ENCODE measurements at regions not wholly inside any gene's neighbourhood (a gene's known extent, or its start where the extent isn't known, plus 50 kb on each side); places are given as distances from the start of the nearest gene placed in this dataset.

GRCh38 chr6:103140308-103141027 lies 1719.3 kb downstream of the HACE1 start:
- no peaks in the 10 kb centered on the region for H3K36me3 ChIP-seq
- DNase-seq = peak; percentile 61

DNA sequence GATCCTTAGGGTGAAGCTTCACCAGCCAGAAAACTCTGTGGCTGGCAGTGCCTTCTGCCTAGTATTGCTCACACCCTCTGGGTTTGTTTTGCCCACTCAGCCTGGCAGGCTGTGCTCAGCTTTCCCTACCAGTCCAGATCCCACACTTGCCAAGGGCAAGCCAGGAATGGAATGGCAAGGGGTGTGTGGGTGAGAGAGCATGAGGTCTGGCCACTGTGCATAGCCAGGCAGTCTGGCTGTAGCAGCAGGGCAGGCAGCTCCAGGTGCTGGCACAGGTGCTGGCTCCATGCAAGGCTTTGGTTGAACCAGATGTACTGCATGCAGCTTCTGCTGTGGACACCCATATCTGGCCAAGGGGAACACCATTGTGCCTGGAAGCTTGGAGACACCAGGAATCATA lies 1720.3 kb downstream of the HACE1 start:
- DNase-seq = no peak
- Histone ChIP-seq H3K4me3 (no peak overlapping the region), H3K27me3 (no peaks in the 10 kb centered on the region), H3K27ac (no peak overlapping the region), H3K4me1 (no peaks in the 10 kb centered on the region), H3K9me3 (no peaks in the 10 kb centered on the region), H3K36me3 (no peaks in the 10 kb centered on the region)
- TF ChIP-seq EP300 (IDR thresholded peaks at IDR 0.05) = no peak
- no peak for TF ChIP-seq POLR2A (IDR thresholded peaks at IDR 0.05)
- intact Hi-C loops (cut with DNase I) = no loop called here

More at GRCh38 chr6:103140308-103141027, 1719.3 kb downstream of the HACE1 start:
- Histone ChIP-seq H3K27ac (no peak overlapping the region), H3K4me3 (no peak overlapping the region), H3K4me1 (no peaks in the 10 kb centered on the region), H3K27me3 (no peaks in the 10 kb centered on the region), H3K9me3 (no peaks in the 10 kb centered on the region)
- intact Hi-C loops (cut with DNase I) = no loop called here
- TF ChIP-seq, protein P1, sequence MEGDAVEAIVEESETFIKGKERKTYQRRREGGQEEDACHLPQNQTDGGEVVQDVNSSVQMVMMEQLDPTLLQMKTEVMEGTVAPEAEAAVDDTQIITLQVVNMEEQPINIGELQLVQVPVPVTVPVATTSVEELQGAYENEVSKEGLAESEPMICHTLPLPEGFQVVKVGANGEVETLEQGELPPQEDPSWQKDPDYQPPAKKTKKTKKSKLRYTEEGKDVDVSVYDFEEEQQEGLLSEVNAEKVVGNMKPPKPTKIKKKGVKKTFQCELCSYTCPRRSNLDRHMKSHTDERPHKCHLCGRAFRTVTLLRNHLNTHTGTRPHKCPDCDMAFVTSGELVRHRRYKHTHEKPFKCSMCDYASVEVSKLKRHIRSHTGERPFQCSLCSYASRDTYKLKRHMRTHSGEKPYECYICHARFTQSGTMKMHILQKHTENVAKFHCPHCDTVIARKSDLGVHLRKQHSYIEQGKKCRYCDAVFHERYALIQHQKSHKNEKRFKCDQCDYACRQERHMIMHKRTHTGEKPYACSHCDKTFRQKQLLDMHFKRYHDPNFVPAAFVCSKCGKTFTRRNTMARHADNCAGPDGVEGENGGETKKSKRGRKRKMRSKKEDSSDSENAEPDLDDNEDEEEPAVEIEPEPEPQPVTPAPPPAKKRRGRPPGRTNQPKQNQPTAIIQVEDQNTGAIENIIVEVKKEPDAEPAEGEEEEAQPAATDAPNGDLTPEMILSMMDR (IDR thresholded peaks at IDR 0.05) = no peak
- TF ChIP-seq POLR2A (IDR thresholded peaks at IDR 0.05) = no peak
- no peak for TF ChIP-seq EP300 (IDR thresholded peaks at IDR 0.05)
- no peak for TF ChIP-seq POLR2AphosphoS5 (IDR thresholded peaks at IDR 0.05)
- WGBS, 2 donors = 78 to 86% methylated on average over 6 of the region's 6 CpGs

- no peaks in the 10 kb centered on the region for H3K4me1 ChIP-seq
- no peaks in the 10 kb centered on the region for H3K9me3 ChIP-seq
- H3K36me3 ChIP-seq = no peaks in the 10 kb centered on the region
- WGBS, 2 donors = 69 to 84% methylated on average over 4 of the region's 4 CpGs
- no peaks in the 10 kb centered on the region for H3K27me3 ChIP-seq
- TF ChIP-seq EP300 (IDR thresholded peaks at IDR 0.05) (no peak), POLR2AphosphoS5 (IDR thresholded peaks at IDR 0.05) (no peak)
- intact Hi-C loops (cut with DNase I) = no loop called here
- H3K4me3 ChIP-seq = no peak overlapping the region
- no peak for DNase-seq
- H3K27ac ChIP-seq = no peak overlapping the region
These were observed 1731.0 kb downstream of the GRIK2 start for GRCh38 chr6:103124471-103124870.

GRCh38 chr6:103122766-103123601 lies 1729.5 kb downstream of the GRIK2 start:
- Histone ChIP-seq H3K4me1 (no peaks in the 10 kb centered on the region), H3K9me3 (no peaks in the 10 kb centered on the region), H3K4me3 (no peak overlapping the region), H3K27ac (no peak overlapping the region), H3K36me3 (no peaks in the 10 kb centered on the region), H3K27me3 (no peaks in the 10 kb centered on the region)
- TF ChIP-seq, protein P1 (IDR thresholded peaks at IDR 0.05) = no peak
- TF ChIP-seq POLR2AphosphoS5 (IDR thresholded peaks at IDR 0.05) (no peak), POLR2A (IDR thresholded peaks at IDR 0.05) (no peak), EP300 (IDR thresholded peaks at IDR 0.05) (no peak)
- no peak for DNase-seq
- intact Hi-C loops (cut with DNase I) = no loop called here
- 18 to 32% methylated on average over 10 of the region's 10 CpGs for WGBS, 2 donors

GRCh38 chr6:103119056-103119455 lies 1725.5 kb downstream of the GRIK2 start:
- Histone ChIP-seq H3K36me3 (no peaks in the 10 kb centered on the region), H3K27me3 (no peaks in the 10 kb centered on the region), H3K4me3 (no peak overlapping the region), H3K9me3 (no peaks in the 10 kb centered on the region), H3K27ac (no peak overlapping the region), H3K4me1 (no peaks in the 10 kb centered on the region)
- intact Hi-C loops (cut with DNase I) = no loop called here
- no peak for DNase-seq
- TF ChIP-seq EP300 (IDR thresholded peaks at IDR 0.05) (no peak), POLR2A (IDR thresholded peaks at IDR 0.05) (no peak), POLR2AphosphoS5 (IDR thresholded peaks at IDR 0.05) (no peak)
- TF ChIP-seq, protein P1 (IDR thresholded peaks at IDR 0.05) = no peak
- WGBS, 2 donors = 86 to 93% methylated on average over 3 of the region's 3 CpGs
